Fibroblast of peridontal ligament (primary cell): ENCODE measurements at regions not wholly inside any gene's neighbourhood (a gene's known extent, or its start where the extent isn't known, plus 50 kb on each side); places are given as distances from the start of the nearest gene placed in this dataset.

Experiments used
- DNase-seq: peaks from one replicate; pipeline ENCODE4 v3.0.0-alpha.2; 2010; ENCODE audit errors: extremely low read depth

GRCh38 chr1:56267611-56268010 lies 311.8 kb downstream of the PLPP3 start:
- no peak for DNase-seq

GRCh38 chr1:56266359-56266758 lies 313.0 kb downstream of the PLPP3 start:
- no peak for DNase-seq

- DNase-seq: no peak
Measured at GRCh38 chr1:56265216-56265615, 314.1 kb downstream of the PLPP3 start.

- DNase-seq: no peak
Measured at GRCh38 chr1:56263908-56264307, 315.5 kb downstream of the PLPP3 start.

GRCh38 chr1:56258371-56258770 lies 321.0 kb downstream of the PLPP3 start:
- no peak for DNase-seq

- no peak for DNase-seq
Measured at GRCh38 chr1:56257726-56258125, 321.6 kb downstream of the PLPP3 start.

- no peak for DNase-seq
Measured at GRCh38 chr1:56256153-56257000, 323.0 kb downstream of the PLPP3 start.

GRCh38 chr1:56255516-56256152 lies 323.7 kb downstream of the PLPP3 start:
- DNase-seq: peak; percentile 96

GRCh38 chr1:56254130-56254529 lies 325.2 kb downstream of the PLPP3 start:
- no peak for DNase-seq

GRCh38 chr1:56250809-56251208 lies 328.6 kb downstream of the PLPP3 start:
- no peak for DNase-seq

GRCh38 chr1:56249234-56249633 lies 330.1 kb downstream of the PLPP3 start:
- DNase-seq: no peak

- DNase-seq: no peak
Measured at GRCh38 chr1:56248138-56248537, 331.2 kb downstream of the PLPP3 start.

- DNase-seq: peak; percentile 48
Measured at GRCh38 chr1:56246726-56247125, 332.6 kb downstream of the PLPP3 start.

GRCh38 chr1:56240400-56240799 lies 339.0 kb downstream of the PLPP3 start:
- no peak for DNase-seq

GRCh38 chr1:56237491-56238064 lies 341.8 kb downstream of the PLPP3 start:
- no peak for DNase-seq

- DNase-seq: no peak
Measured at GRCh38 chr1:56236688-56237087, 342.7 kb downstream of the PLPP3 start.

- DNase-seq: no peak
Measured at GRCh38 chr1:56235909-56236510, 343.4 kb downstream of the PLPP3 start.

GRCh38 chr1:56229186-56229585 lies 350.2 kb downstream of the PLPP3 start:
- no peak for DNase-seq

- no peak for DNase-seq
Measured at GRCh38 chr1:56227886-56228285, 351.5 kb downstream of the PLPP3 start.

GRCh38 chr1:56227401-56227800 lies 352.0 kb downstream of the PLPP3 start:
- DNase-seq: no peak

- no peak for DNase-seq
Measured at GRCh38 chr1:56225964-56226815, 353.2 kb downstream of the PLPP3 start.

GRCh38 chr1:56223968-56224367 lies 355.4 kb downstream of the PLPP3 start:
- DNase-seq: no peak
